IgD-negative memory B cell (primary cell): ENCODE measurements at regions not wholly inside any gene's neighbourhood (a gene's known extent, or its start where the extent isn't known, plus 50 kb on each side); places are given as distances from the start of the nearest gene placed in this dataset.
"Not testable (repeated sequence)": the region's sequence is repeated elsewhere in the genome, so short reads cannot be mapped to it uniquely, and the experiment has no call there.

Source experiments
- H3K27ac Mint-ChIP-seq, 3 donors: one replicate each; pipeline ENCODE4 v1.8.0; 2020 to 2022; ENCODE audit warnings: mild to moderate bottlenecking in 3 of 3, mixed read lengths in 3 of 3, moderate library complexity in 1 of 3
- H3K27me3 Mint-ChIP-seq: one replicate; pipeline ENCODE4 v1.8.0; 2021; ENCODE audit warnings: mixed read lengths
- H3K36me3 Mint-ChIP-seq: one replicate; pipeline ENCODE4 v1.8.0; 2020; ENCODE audit warnings: mild to moderate bottlenecking, mixed read lengths
- H3K4me1 Mint-ChIP-seq, 3 donors: one replicate each; pipeline ENCODE4 v1.8.0; 2020 to 2022; ENCODE audit warnings: mixed read lengths in 3 of 3, mild to moderate bottlenecking in 1 of 3
- H3K4me3 Mint-ChIP-seq, 4 donors: one replicate each; pipeline ENCODE4 v1.8.0; 2020 to 2022; ENCODE audit warnings: mild to moderate bottlenecking in 4 of 4, mixed read lengths in 4 of 4, moderate library complexity in 3 of 4
- H3K9me3 Mint-ChIP-seq, 3 donors: one replicate each; pipeline ENCODE4 v1.8.0; 2020 to 2021; ENCODE audit warnings: mixed read lengths in 3 of 3, mild to moderate bottlenecking in 1 of 3

DNA sequence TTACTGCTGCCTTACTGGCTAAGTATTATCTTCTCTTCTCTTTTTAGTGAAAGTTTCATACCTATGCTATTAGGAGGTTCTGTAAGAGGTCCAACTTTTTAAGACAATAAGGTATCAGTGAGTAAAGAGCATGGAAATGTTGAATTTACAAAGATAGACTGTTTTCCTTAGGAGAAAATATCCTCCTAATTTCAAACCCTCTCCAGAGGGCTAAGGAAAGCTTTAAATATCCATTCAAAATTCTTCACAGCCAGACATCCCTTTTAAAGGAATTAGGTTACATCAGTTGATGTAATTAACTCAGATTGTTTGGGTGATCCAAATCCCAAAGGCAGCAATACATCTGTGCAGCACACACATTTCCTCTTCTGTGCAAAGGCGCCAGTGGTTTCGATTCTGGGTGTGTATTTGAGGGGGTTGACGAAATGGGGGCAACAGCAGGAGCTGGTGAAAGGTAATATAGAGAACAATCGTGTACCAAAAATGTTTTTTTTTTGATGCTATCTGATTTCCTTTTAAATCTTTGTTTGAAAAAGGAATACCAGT lies 273.8 kb upstream of the RPS23 start:
- Mint-ChIP-seq H3K27ac (no peak overlapping the region), H3K9me3 (peaks cover 0 to 2% (median 0%) of the 10 kb centered on the region in 3 donors), H3K4me3 (no peak overlapping the region), H3K27me3 (no peaks in the 10 kb centered on the region), H3K36me3 (no peaks in the 10 kb centered on the region), H3K4me1 (no peaks in the 10 kb centered on the region)

DNA sequence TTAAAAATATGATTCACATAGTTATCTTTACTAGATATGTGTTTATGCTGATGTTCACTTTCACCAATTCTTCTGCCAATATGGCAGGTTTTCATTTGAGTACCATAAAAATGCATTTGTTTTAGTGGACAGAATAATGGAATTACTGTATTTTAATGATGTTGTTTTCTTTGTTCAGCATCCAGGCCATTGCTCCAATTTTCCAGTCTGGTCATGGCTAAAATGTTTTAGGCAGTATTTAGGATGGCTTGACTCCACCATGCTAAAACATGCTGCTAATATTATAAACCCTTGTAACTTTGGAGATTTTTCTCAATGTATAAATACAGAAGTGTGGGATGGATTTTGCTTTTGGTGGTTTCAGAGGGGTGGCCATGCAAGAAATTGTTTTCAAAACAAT lies 273.0 kb upstream of the RPS23 start:
- peaks cover 0 to 2% (median 0%) of the 10 kb centered on the region in 3 donors for H3K9me3 Mint-ChIP-seq
- no peak overlapping the region for H3K4me3 Mint-ChIP-seq

DNA sequence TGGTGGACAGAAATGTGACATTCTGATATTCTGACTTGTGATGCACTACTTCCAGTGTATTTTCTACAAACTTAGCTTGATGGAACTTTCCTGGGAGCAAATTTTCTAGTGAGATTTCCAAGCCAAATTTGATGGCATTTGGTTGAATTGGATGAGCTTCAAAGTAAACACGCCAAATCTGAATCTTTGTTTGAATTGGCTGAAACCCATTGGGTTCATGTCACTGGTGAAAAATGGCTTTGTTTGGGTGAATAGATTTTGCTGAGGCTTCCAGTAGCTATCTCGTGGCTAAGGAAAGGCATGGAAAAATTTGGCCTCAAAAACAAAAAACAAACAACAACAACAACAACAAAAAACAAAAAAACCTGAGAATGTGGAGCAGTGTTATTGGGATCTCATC lies 271.1 kb upstream of the RPS23 start:
- H3K9me3 Mint-ChIP-seq = peaks cover 0 to 3% (median 2%) of the 10 kb centered on the region in 3 donors
- no peak overlapping the region for H3K4me3 Mint-ChIP-seq
- H3K36me3 Mint-ChIP-seq = no peaks in the 10 kb centered on the region
- H3K27ac Mint-ChIP-seq = no peak overlapping the region
- H3K4me1 Mint-ChIP-seq = no peaks in the 10 kb centered on the region
- H3K27me3 Mint-ChIP-seq = no peaks in the 10 kb centered on the region

More for the DNA sequence above, 273.0 kb upstream of the RPS23 start:
- Mint-ChIP-seq H3K27me3 (no peaks in the 10 kb centered on the region), H3K27ac (no peak overlapping the region), H3K4me1 (no peaks in the 10 kb centered on the region), H3K36me3 (no peaks in the 10 kb centered on the region)

DNA sequence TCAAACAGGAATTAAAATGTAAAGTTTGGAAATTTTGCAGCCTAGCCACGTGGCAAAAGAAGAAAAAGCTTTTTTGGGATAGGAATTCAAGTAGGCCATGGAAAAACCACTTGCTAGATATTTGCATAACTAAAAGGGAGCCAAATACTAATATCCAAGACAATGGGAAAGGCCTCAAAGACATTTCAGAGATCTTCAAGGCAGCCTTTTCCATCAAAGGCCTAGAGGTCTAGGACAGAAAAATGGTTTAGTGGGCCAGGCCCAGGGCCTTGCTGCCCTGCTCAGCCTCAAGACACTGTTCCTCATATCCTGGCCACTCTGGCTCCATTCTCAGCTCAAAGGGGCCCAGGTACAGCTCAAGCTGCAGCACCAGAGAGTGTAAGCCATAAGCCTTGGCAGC lies 265.9 kb upstream of the RPS23 start:
- no peaks in the 10 kb centered on the region for H3K27me3 Mint-ChIP-seq
- H3K9me3 Mint-ChIP-seq = peaks cover 0 to 3% (median 0%) of the 10 kb centered on the region in 3 donors
- no peak overlapping the region for H3K27ac Mint-ChIP-seq
- H3K4me1 Mint-ChIP-seq = no peaks in the 10 kb centered on the region
- H3K36me3 Mint-ChIP-seq = no peaks in the 10 kb centered on the region
- no peak overlapping the region for H3K4me3 Mint-ChIP-seq

DNA sequence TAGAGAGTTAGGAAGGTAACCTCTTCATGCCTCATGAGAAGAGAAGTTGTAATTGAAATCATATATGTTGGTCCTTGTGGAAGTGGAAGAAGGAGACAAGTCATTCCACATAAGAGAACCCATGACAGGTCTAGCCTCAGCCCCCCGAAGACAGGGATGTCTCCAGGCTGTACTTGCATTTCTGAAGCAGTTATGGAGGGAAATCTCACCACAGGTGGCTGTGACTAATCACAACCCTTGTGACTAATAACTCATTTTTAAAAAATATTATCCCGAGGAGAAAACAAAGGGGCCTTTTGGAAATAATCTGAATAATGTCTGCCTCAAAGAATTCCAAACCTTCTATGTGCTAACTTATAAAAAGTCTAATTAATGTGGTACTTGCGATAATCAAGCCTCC lies 262.1 kb upstream of the RPS23 start:
- peaks cover 0 to 5% (median 0%) of the 10 kb centered on the region in 3 donors for H3K9me3 Mint-ChIP-seq
- no peak overlapping the region for H3K4me3 Mint-ChIP-seq
- no peak overlapping the region for H3K27ac Mint-ChIP-seq
- no peaks in the 10 kb centered on the region for H3K4me1 Mint-ChIP-seq
- no peaks in the 10 kb centered on the region for H3K36me3 Mint-ChIP-seq
- H3K27me3 Mint-ChIP-seq = peaks cover under 1% of the 10 kb centered on the region

DNA sequence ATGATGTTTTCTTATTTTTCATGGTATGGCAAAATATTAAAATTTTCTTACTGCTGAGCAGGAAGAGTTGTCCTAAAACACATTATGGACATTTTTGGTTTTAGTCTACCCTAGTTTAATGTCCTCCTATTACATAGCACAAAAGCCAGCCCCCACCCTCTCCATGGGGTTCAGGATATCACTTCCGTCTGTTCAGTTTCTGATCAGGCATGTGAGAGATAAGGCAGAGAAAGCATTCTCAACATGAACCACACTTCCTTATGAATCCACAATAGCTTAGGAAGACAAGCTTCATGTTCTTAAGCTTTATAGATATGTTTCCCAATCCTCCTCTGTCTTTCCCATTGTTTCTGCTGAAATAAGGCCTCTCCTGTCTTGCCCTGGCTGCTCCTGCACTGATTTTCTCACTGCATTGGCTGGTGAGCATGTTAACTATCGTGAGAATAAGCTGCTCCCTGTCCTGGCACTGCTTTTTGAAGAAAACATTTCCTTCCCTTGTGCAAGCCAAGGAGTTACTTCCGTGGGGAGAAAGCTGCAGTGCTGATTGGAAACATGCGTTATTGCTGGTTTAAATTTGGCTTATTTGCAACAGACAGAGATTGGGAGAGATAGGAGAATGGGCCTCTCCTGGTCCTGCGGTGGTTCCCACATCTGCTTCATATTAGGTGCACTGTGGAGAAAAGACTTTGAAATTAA lies 260.3 kb upstream of the RPS23 start:
- H3K9me3 Mint-ChIP-seq = peaks cover 0 to 3% (median 0%) of the 10 kb centered on the region in 3 donors
- H3K4me3 Mint-ChIP-seq = no peak overlapping the region
- H3K27me3 Mint-ChIP-seq = peaks cover 1% of the 10 kb centered on the region
- H3K36me3 Mint-ChIP-seq = no peaks in the 10 kb centered on the region
- no peak overlapping the region for H3K27ac Mint-ChIP-seq
- H3K4me1 Mint-ChIP-seq = no peaks in the 10 kb centered on the region

DNA sequence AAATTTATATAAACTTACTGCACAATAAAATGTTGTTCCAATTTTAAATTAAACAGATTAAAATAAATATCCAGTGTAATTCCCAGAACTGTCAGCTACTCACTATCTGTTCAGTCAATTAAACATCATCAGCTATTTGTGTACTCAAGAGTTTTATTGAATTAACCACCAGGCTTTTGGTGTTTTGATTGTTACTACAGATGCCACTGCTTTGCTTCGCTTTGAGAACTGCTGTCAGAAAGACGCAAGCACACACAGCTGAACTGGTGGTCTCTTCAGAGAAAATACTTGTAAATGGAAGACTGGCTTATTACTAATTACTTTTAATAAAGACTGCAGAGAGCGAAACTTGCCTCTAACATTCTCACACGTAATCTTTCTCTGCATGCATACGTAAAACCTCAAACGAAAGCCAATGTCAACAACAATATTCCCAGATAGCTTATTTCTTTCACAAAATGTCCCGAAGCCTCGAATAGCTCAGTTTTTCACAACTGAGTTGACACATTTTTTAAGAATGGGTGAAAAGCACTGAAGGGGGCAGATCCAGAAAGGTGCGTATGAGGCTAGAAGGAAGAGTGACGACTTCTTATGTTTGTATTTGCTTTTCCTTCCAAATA lies 259.6 kb upstream of the RPS23 start:
- Mint-ChIP-seq H3K4me3 (no peak overlapping the region), H3K27me3 (peaks cover 1% of the 10 kb centered on the region), H3K36me3 (no peaks in the 10 kb centered on the region), H3K27ac (no peak overlapping the region), H3K9me3 (peaks cover 0 to 3% (median 0%) of the 10 kb centered on the region in 3 donors), H3K4me1 (no peaks in the 10 kb centered on the region)

DNA sequence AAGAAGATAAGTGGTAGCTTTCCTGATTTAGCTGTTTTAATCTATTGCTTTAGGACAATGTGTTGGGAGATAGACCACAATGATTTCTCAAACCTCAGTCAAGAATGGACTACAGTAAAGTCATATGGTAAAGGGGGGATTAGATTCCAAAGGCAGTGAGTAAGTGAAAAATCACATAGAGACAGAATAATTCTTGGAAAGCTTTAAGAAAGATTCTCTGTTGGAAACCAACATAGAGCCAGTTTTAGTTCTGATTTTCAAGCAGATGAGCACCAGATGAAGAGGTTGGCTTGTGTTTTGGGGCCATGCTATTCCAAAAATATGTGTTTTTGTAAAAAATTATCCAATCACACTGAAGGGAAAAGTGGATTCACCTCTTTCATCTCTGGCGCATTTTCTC lies 256.8 kb upstream of the RPS23 start:
- H3K9me3 Mint-ChIP-seq = peaks cover 0 to 4% (median 4%) of the 10 kb centered on the region in 3 donors
- peaks cover 1% of the 10 kb centered on the region for H3K27me3 Mint-ChIP-seq
- no peaks in the 10 kb centered on the region for H3K36me3 Mint-ChIP-seq
- no peak overlapping the region for H3K27ac Mint-ChIP-seq
- no peak overlapping the region for H3K4me3 Mint-ChIP-seq
- H3K4me1 Mint-ChIP-seq = no peaks in the 10 kb centered on the region

DNA sequence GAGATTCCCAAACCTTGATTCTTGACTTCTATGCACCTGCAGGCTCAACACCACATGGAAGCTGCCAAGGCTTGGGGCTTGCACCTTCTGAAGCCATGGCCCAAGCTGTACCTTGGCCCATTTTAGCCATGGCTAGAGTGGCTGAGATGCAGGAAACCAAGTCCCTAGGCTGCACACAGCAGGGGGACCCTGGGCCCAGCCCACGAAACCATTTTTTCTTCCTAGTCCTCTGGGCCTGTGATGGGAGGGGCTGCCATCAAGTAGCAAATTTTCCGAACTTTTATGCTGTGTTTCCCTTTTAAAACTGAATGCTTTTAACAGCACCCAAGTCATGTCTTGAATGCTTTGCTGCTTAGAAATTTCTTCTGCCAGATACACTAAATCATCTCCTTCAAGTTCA lies 253.9 kb upstream of the RPS23 start:
- not testable (repeated sequence) for H3K4me1 Mint-ChIP-seq, H3K27me3 Mint-ChIP-seq, H3K4me3 Mint-ChIP-seq, H3K36me3 Mint-ChIP-seq, H3K27ac Mint-ChIP-seq
- peaks cover 2 to 11% (median 4%) of the 10 kb centered on the region in 3 donors for H3K9me3 Mint-ChIP-seq

DNA sequence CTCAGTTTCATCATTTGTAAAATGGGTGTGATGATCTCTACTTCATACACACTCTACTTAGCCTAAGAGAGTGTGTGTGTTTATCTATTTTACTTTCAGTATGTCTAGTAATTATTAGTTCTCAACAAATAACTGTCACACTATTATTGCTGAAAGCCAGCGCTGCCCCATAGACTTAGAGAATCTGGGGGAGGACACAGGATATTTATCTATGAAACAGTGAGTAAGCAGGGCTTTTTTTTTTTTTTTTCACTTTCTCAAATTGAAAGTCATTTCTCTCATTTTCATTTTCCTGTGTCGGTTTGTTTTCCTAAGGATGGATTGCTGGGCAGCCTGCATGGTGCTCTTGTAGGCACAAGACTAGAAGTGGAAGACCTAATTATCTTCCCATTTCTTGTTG lies 248.4 kb upstream of the RPS23 start:
- H3K4me1 Mint-ChIP-seq = no peaks in the 10 kb centered on the region
- H3K36me3 Mint-ChIP-seq = no peaks in the 10 kb centered on the region
- no peaks in the 10 kb centered on the region for H3K27me3 Mint-ChIP-seq
- H3K4me3 Mint-ChIP-seq = no peak overlapping the region
- no peak overlapping the region for H3K27ac Mint-ChIP-seq
- peaks cover 0 to 7% (median 2%) of the 10 kb centered on the region in 3 donors for H3K9me3 Mint-ChIP-seq

DNA sequence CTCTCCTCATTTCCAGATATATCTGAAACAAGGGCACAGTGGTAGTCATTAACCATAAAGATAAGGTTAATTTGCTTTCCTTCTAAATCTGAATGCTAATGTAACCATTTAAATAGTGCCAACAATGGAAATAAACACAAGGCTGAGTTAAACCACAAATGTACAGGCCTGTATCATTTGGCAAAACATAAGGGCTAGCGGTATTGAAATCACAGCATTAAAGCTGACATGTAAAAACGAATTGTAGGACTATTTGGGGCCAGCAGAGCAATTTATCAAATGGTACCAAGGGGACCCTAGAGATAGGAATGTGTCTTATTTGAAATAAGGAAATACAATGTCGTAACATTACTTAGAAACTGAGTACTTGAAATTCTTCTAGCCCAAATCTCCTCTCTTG lies 247.5 kb upstream of the RPS23 start:
- Mint-ChIP-seq H3K4me1 (no peaks in the 10 kb centered on the region), H3K27ac (no peak overlapping the region), H3K9me3 (peaks cover 0 to 7% (median 2%) of the 10 kb centered on the region in 3 donors), H3K4me3 (no peak overlapping the region), H3K27me3 (no peaks in the 10 kb centered on the region), H3K36me3 (no peaks in the 10 kb centered on the region)

DNA sequence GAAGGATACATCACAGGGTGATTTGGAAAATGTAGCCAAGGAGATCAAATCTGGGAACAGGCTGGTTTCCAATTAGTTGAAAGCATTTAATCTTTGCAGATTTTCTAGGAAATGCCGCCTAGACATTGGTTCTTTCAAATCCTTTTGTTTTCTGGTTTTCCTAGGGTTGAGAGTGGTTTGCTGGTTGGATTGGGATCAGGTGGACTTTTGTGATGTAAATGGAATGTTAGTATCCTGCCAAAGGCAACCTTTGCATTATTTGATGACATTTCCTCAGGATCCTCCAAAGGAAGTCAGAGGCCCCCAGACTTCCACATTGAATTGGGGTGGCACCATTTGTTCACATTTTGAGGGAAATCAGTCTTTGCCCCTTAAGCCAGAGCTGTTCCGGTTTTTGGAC lies 245.5 kb upstream of the RPS23 start:
- peaks cover 0 to 7% (median 2%) of the 10 kb centered on the region in 3 donors for H3K9me3 Mint-ChIP-seq
- no peak overlapping the region for H3K27ac Mint-ChIP-seq
- H3K36me3 Mint-ChIP-seq = no peaks in the 10 kb centered on the region

DNA sequence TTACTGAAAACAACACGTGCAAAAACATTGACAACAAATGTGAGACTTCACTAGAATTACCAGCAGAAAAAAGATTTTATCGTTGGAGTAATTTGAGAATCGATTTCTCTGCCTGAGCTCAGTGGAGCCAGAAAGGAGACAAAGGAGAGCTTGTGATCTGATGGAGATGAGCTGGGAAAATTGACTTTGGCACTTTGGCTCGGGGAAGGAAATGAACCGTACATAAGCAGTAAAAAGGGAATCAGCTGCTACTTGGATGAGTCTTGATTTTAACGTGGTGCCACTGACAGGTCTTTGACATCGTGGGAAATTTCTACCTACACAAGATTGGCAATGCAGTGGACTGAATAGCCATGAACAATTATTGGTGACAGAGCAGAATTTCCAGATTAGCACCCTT lies 244.7 kb upstream of the RPS23 start:
- peaks cover under 1 to 3% (median 2%) of the 10 kb centered on the region in 3 donors for H3K9me3 Mint-ChIP-seq
- H3K27me3 Mint-ChIP-seq = no peaks in the 10 kb centered on the region
- no peaks in the 10 kb centered on the region for H3K36me3 Mint-ChIP-seq
- H3K4me1 Mint-ChIP-seq = no peaks in the 10 kb centered on the region
- no peak overlapping the region for H3K4me3 Mint-ChIP-seq
- H3K27ac Mint-ChIP-seq = no peak overlapping the region

More for the DNA sequence above, 245.5 kb upstream of the RPS23 start:
- Mint-ChIP-seq H3K4me3 (no peak overlapping the region), H3K27me3 (no peaks in the 10 kb centered on the region), H3K4me1 (no peaks in the 10 kb centered on the region)

DNA sequence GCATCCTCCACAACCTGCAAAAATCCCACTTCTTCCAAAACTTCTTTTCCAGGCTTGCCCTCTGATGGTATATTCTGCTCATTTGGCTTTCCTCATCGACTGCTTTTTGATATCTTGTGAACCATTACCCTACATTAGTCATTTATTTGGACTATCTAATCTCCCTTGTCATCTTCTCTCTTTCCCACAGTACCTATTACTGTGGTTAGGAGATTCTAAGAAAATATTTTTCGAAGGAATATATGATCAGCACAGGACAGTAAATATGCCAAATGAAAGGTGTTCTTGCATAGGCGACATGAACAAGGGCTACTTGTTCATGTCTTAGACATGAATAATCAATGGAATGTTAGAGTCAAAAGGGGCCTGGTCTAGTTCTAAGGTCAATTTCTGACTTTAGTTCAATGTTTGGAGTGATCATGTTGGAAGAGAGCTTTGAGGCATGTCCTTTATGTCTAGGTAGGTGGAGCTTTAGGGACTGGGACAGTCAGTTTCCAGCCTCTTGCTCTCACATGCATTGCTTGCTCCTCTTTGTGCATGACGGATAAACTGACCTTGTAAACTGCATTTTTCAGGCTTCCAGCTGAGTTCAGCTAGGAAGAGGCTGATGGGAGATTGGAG lies 243.4 kb upstream of the RPS23 start:
- Mint-ChIP-seq H3K4me1 (no peaks in the 10 kb centered on the region), H3K9me3 (peaks cover 0 to 3% (median 0%) of the 10 kb centered on the region in 3 donors), H3K36me3 (no peaks in the 10 kb centered on the region), H3K27ac (no peak overlapping the region), H3K27me3 (no peaks in the 10 kb centered on the region), H3K4me3 (no peak overlapping the region)

DNA sequence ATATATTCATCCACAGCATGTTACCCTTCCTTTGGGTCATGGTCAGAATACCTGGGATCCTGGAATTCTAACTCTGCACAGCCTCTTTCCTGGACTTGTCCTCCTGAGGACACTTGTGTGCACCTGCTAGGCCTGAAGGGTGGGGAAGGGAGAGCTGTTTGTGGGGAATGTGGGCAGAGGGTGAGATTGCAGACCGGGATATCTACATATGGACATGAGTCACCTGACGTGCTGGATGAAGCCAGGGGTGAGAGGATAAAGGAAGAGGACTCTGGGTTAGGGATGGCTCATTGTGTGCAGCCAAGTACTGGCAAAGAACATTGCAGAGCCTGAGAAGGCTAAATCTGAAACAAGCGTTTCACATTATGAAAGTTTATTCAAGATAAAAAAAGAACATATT lies 241.4 kb upstream of the RPS23 start:
- Mint-ChIP-seq H3K9me3 (peaks cover 0 to 3% (median 0%) of the 10 kb centered on the region in 3 donors), H3K4me3 (no peak overlapping the region), H3K4me1 (no peaks in the 10 kb centered on the region), H3K36me3 (no peaks in the 10 kb centered on the region), H3K27me3 (no peaks in the 10 kb centered on the region), H3K27ac (no peak overlapping the region)
